Kidney epithelial cell (primary cell): ENCODE measurements at regions not wholly inside any gene's neighbourhood (a gene's known extent, or its start where the extent isn't known, plus 50 kb on each side); places are given as distances from the start of the nearest gene placed in this dataset.

Experiments used
- DNase-seq: peaks from one replicate; pipeline ENCODE4 v3.0.0-alpha.2; 2010; ENCODE audit warnings: low read depth
- H3K27me3 ChIP-seq: 2 replicates; pipeline ENCODE4 v1.6.0; 2011; ENCODE audit warnings: low read length; ENCODE audit not compliant: control insufficient read depth, insufficient read depth
- H3K36me3 ChIP-seq: 2 replicates; pipeline ENCODE4 v1.5.1; 2011; ENCODE audit warnings: low read length; ENCODE audit not compliant: control insufficient read depth, insufficient read depth
- H3K4me3 ChIP-seq: 2 replicates; pipeline ENCODE4 v1.5.1; 2011; ENCODE audit warnings: low read depth, mild to moderate bottlenecking, control low read depth, low read length
- CTCF ChIP-seq: IDR thresholded peaks from 2 replicates; pipeline ENCODE4 v1.5.1; 2011; ENCODE audit warnings: mild to moderate bottlenecking, moderate library complexity, low read length, control low read depth, inconsistent platforms; ENCODE audit not compliant: insufficient read depth, poor library complexity, severe bottlenecking

- H3K4me3 ChIP-seq: no peak overlapping the region
- H3K36me3 ChIP-seq: no peaks in the 10 kb centered on the region
- DNase-seq: no peak
- no peak for TF ChIP-seq CTCF
- H3K27me3 ChIP-seq: no peaks in the 10 kb centered on the region
Observed at GRCh38 chr7:46781901-46782439, 799.9 kb downstream of the TNS3 start.

GRCh38 chr7:46776790-46777189 is 805.1 kb downstream of the TNS3 start:
- no peak overlapping the region for H3K4me3 ChIP-seq
- TF ChIP-seq CTCF: peak; percentile 43
- no peaks in the 10 kb centered on the region for H3K27me3 ChIP-seq
- DNase-seq: no peak
- H3K36me3 ChIP-seq: no peaks in the 10 kb centered on the region

- no peak overlapping the region for H3K4me3 ChIP-seq
- TF ChIP-seq CTCF: no peak
- H3K27me3 ChIP-seq: no peaks in the 10 kb centered on the region
- no peaks in the 10 kb centered on the region for H3K36me3 ChIP-seq
- no peak for DNase-seq
Observed at GRCh38 chr7:46775776-46776175, 806.1 kb downstream of the TNS3 start.

- no peak for TF ChIP-seq CTCF
- no peak overlapping the region for H3K4me3 ChIP-seq
- no peaks in the 10 kb centered on the region for H3K36me3 ChIP-seq
- DNase-seq: no peak
- H3K27me3 ChIP-seq: no peaks in the 10 kb centered on the region
Observed at GRCh38 chr7:46775020-46775419, 806.9 kb downstream of the TNS3 start.

- DNase-seq: no peak
- H3K36me3 ChIP-seq: no peaks in the 10 kb centered on the region
- no peak for TF ChIP-seq CTCF
- no peaks in the 10 kb centered on the region for H3K27me3 ChIP-seq
- H3K4me3 ChIP-seq: no peak overlapping the region
Observed at GRCh38 chr7:46774515-46774914, 807.4 kb downstream of the TNS3 start.

GRCh38 chr7:46772776-46773175 is 809.1 kb downstream of the TNS3 start:
- Histone ChIP-seq H3K4me3 (no peak overlapping the region), H3K36me3 (no peaks in the 10 kb centered on the region), H3K27me3 (no peaks in the 10 kb centered on the region)
- DNase-seq: no peak
- no peak for TF ChIP-seq CTCF
